Stimulated activated CD4-positive, alpha-beta T cell treated with anti-CD3 and anti-CD28 coated beads, Interleukin-15, amount 100 ng/mL, for 24 hours (primary cell): ENCODE measurements at regions not wholly inside any gene's neighbourhood (a gene's known extent, or its start where the extent isn't known, plus 50 kb on each side); places are given as distances from the start of the nearest gene placed in this dataset.
A peak's percentile ranks its signal among the peaks of the same experiment; 100 is the strongest.
"Not testable (repeated sequence)": the region's sequence is repeated elsewhere in the genome, so short reads cannot be mapped to it uniquely, and the experiment has no call there.

Experiments used
- DNase-seq: peaks from one replicate; pipeline ENCODE4 v3.0.0-alpha.2; 2020

GRCh38 chr21:5105939-5106708 is 5415.3 kb upstream of the TPTE start:
- DNase-seq = peak; percentile 72

- not testable (repeated sequence) for DNase-seq
These were observed 5414.5 kb upstream of the TPTE start for GRCh38 chr21:5106767-5107464.

GRCh38 chr21:5107637-5108036 is 5413.7 kb upstream of the TPTE start:
- not testable (repeated sequence) for DNase-seq

GRCh38 chr21:5108048-5108775 is 5413.2 kb upstream of the TPTE start:
- DNase-seq = not testable (repeated sequence)

GRCh38 chr21:5111197-5111596 is 5410.2 kb upstream of the TPTE start:
- not testable (repeated sequence) for DNase-seq

GRCh38 chr21:5113092-5113491 is 5408.3 kb upstream of the TPTE start:
- not testable (repeated sequence) for DNase-seq

- not testable (repeated sequence) for DNase-seq
These were observed 5406.9 kb upstream of the TPTE start for GRCh38 chr21:5114468-5114867.

GRCh38 chr21:5114893-5115645 is 5406.3 kb upstream of the TPTE start:
- DNase-seq = not testable (repeated sequence)

GRCh38 chr21:5115646-5116343 is 5405.6 kb upstream of the TPTE start:
- not testable (repeated sequence) for DNase-seq

GRCh38 chr21:5116344-5117123 is 5404.8 kb upstream of the TPTE start:
- not testable (repeated sequence) for DNase-seq

GRCh38 chr21:5117135-5117534 is 5404.2 kb upstream of the TPTE start:
- not testable (repeated sequence) for DNase-seq

GRCh38 chr21:5117666-5118295 is 5403.6 kb upstream of the TPTE start:
- DNase-seq = peak; percentile 26

GRCh38 chr21:5118296-5118679 is 5403.1 kb upstream of the TPTE start:
- DNase-seq = peak; percentile 51

GRCh38 chr21:5119179-5119578 is 5402.2 kb upstream of the TPTE start:
- not testable (repeated sequence) for DNase-seq

GRCh38 chr21:5121399-5121798 is 5400.0 kb upstream of the TPTE start:
- not testable (repeated sequence) for DNase-seq

GRCh38 chr21:5121849-5122248 is 5399.5 kb upstream of the TPTE start:
- not testable (repeated sequence) for DNase-seq

- DNase-seq = peak; percentile 83
These were observed 5397.7 kb upstream of the TPTE start for GRCh38 chr21:5123655-5124054.

- DNase-seq = peak; percentile 98
These were observed 5393.1 kb upstream of the TPTE start for GRCh38 chr21:5128261-5128660.

- DNase-seq = not testable (repeated sequence)
These were observed 5387.6 kb upstream of the TPTE start for GRCh38 chr21:5133824-5134223.

GRCh38 chr21:5136406-5136805 is 5385.0 kb upstream of the TPTE start:
- not testable (repeated sequence) for DNase-seq

- DNase-seq = not testable (repeated sequence)
These were observed 5384.4 kb upstream of the TPTE start for GRCh38 chr21:5137006-5137405.
